Transverse colon (tissue), 4 donors: ENCODE measurements at regions not wholly inside any gene's neighbourhood (a gene's known extent, or its start where the extent isn't known, plus 50 kb on each side); places are given as distances from the start of the nearest gene placed in this dataset.
"Not testable (repeated sequence)": the region's sequence is repeated elsewhere in the genome, so short reads cannot be mapped to it uniquely, and the experiment has no call there.

ENCODE experiments used
- DNase-seq: peaks from one replicate; pipeline ENCODE4 v3.0.0-alpha.2; 2019
- H3K27ac ChIP-seq, 4 donors: fragments of 200-600 bp; sonication (generic); 2 replicates each; pipeline ENCODE4 v1.5.1; 2016 to 2018; ENCODE audit warnings: inconsistent platforms in 4 of 4
- H3K27me3 ChIP-seq: fragments of 200-600 bp; sonication (generic); 2 replicates; pipeline ENCODE4 v1.5.1; 2017; ENCODE audit warnings: inconsistent platforms
- H3K36me3 ChIP-seq, 4 donors: fragments of 200-600 bp; sonication (generic); 2 replicates each; pipeline ENCODE4 v1.5.1; 2017 to 2019; ENCODE audit warnings: inconsistent platforms in 4 of 4
- H3K4me1 ChIP-seq, 4 donors: fragments of 200-600 bp; sonication (generic); 2 replicates each; pipeline ENCODE4 v1.5.1; 2017 to 2020; ENCODE audit warnings: inconsistent platforms in 4 of 4
- H3K4me3 ChIP-seq, 4 donors: fragments of 200-600 bp; sonication (generic); 1 replicate in 1 of 4; 2 replicates in 3 of 4; pipeline versions ENCODE4 v1.5.1 to v1.6.1; 2017 to 2019; ENCODE audit warnings: inconsistent platforms in 4 of 4
- H3K9me3 ChIP-seq, 2 donors: fragments of 200-600 bp; sonication (generic); 2 replicates each; pipeline ENCODE4 v1.5.1; 2017 to 2019; ENCODE audit warnings: inconsistent platforms in 2 of 2
- EP300 ChIP-seq: sonication (generic); formaldehyde crosslinking; IDR thresholded peaks from one replicate; pipeline ENCODE4 v1.6.1; 2017; ENCODE audit warnings: antibody characterized with exemption, low read depth
- POLR2A ChIP-seq: fragments of 450-650 bp; IDR thresholded peaks from one replicate; pipeline ENCODE4 v1.6.1; 2016; ENCODE audit warnings: antibody characterized with exemption, mild to moderate bottlenecking, moderate library complexity
- POLR2AphosphoS5 ChIP-seq, 3 donors: sonication (generic); formaldehyde crosslinking; IDR thresholded peaks; one replicate each; pipeline ENCODE4 v1.6.1; 2016; ENCODE audit warnings: antibody characterized with exemption in 3 of 3
- WGBS, 2 donors: methylation state at CpG; one replicate each; pipeline ENCODE4 v1.1.5; 2018; ENCODE audit warnings: low coverage in 1 of 2; 5-methylcytosine and 5-hydroxymethylcytosine counted together
- in situ Hi-C, 4 donors: fragments of 200-750 bp; cut with MboI; loops; one replicate each; pipeline versions ENCODE4 v1.15.0 to v1.15.1; 2017; ENCODE audit warnings: low sequenced_read_pairs in 3 of 4, low pct_ligation_motif_present in 1 of 4, low pct_unique_long_range_greater_than_20kb in 1 of 4
- intact Hi-C: fragments of 100-400 bp; cut with DNase I; formaldehyde crosslinking; loops from one replicate; pipeline ENCODE4 v1.15.1; 2023; ENCODE audit warnings: low total_unique reads
- TF ChIP-seq, protein P1 (sequence below), 5 experiments: fragments of 200-600 bp in 3 of 5; fragments of 450-650 bp in 2 of 5; sonication (generic) in 3 of 5; IDR thresholded peaks; 1 replicate in 2 of 5; 2 replicates in 3 of 5; pipeline ENCODE4 v1.5.1; 2016 to 2017; ENCODE audit warnings: antibody characterized with exemption in 5 of 5, inconsistent platforms in 3 of 5, mild to moderate bottlenecking in 2 of 5, moderate library complexity in 1 of 5

DNA sequence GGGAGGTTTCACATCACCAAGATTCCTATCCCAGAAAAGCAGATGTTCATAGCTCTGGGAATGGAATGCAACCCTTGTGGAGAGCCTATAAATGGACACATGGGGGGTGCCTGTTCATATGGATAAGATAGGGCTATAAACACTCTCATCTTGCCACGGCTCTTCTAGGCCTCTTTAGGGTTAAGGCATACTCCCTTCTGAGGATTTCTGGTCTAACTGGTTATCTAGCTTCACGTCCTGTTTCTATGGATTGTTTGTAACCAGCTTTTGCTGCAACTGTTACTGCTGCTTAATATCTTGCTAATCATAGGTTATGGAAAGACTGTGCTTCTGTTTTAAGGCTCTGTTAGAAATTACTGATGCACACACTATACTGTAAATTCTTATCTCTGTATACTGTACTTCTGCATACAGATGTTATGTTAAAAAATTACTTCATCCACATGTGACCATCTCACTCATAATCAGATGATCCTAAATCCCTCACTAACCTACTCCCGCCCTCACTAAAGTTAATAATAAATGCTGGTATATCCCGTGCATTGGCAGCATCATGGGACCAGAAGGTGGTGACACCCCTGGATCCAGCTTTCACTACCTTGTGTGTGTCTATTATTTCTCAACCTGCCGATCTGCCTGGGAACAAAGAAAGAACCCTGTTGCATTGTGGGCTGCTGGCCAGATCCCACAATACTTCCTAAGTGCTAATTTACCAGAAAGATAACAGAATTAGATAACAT, 68.7 kb downstream of the PRKAB2 start:
- in situ Hi-C loops, H3K4me3 ChIP-seq, H3K36me3 ChIP-seq, H3K4me1 ChIP-seq, intact Hi-C loops, H3K27ac ChIP-seq, DNase-seq, H3K9me3 ChIP-seq: not testable (repeated sequence)
- 54 to 57% methylated on average over 5 of the region's 5 CpGs for WGBS, 2 donors
- H3K27me3 ChIP-seq = peaks cover 16% of the 10 kb centered on the region

DNA sequence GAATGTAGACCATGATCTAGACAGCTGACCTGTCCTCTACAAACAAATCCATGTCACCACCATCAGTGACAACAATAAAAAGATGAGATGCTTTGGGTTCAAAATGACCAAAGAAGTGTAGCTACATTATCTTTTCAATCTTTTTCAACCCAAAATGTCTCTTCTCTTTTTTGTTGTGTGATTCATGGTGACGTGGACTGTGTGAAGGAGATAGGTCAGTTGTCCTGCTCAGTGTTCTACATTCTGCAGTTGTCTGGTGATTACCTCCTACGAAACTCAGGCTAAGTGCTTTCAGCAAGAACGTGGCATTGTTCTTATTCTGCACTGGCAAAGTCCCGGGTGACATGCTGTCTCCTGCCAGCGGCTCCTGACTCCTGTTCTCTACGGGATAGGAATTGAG, 73.1 kb downstream of the PRKAB2 start:
- no peak overlapping the region for H3K27ac ChIP-seq
- intact Hi-C loops = no loop called here
- TF ChIP-seq POLR2A = no peak
- no peak for TF ChIP-seq POLR2AphosphoS5 (IDR thresholded peaks at IDR 0.05)
- TF ChIP-seq, protein P1, sequence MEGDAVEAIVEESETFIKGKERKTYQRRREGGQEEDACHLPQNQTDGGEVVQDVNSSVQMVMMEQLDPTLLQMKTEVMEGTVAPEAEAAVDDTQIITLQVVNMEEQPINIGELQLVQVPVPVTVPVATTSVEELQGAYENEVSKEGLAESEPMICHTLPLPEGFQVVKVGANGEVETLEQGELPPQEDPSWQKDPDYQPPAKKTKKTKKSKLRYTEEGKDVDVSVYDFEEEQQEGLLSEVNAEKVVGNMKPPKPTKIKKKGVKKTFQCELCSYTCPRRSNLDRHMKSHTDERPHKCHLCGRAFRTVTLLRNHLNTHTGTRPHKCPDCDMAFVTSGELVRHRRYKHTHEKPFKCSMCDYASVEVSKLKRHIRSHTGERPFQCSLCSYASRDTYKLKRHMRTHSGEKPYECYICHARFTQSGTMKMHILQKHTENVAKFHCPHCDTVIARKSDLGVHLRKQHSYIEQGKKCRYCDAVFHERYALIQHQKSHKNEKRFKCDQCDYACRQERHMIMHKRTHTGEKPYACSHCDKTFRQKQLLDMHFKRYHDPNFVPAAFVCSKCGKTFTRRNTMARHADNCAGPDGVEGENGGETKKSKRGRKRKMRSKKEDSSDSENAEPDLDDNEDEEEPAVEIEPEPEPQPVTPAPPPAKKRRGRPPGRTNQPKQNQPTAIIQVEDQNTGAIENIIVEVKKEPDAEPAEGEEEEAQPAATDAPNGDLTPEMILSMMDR (IDR thresholded peaks at IDR 0.05) = no peak
- no peak for TF ChIP-seq EP300
- no peaks in the 10 kb centered on the region for H3K36me3 ChIP-seq
- WGBS, 2 donors = 29 to 73% methylated on average over 2 to 6 of the region's 6 CpGs
- in situ Hi-C loops = no loop called here
- no peaks in the 10 kb centered on the region for H3K4me1 ChIP-seq
- no peak for DNase-seq
- no peaks in the 10 kb centered on the region for H3K27me3 ChIP-seq
- H3K4me3 ChIP-seq = no peak overlapping the region
- H3K9me3 ChIP-seq = no peaks in the 10 kb centered on the region

DNA sequence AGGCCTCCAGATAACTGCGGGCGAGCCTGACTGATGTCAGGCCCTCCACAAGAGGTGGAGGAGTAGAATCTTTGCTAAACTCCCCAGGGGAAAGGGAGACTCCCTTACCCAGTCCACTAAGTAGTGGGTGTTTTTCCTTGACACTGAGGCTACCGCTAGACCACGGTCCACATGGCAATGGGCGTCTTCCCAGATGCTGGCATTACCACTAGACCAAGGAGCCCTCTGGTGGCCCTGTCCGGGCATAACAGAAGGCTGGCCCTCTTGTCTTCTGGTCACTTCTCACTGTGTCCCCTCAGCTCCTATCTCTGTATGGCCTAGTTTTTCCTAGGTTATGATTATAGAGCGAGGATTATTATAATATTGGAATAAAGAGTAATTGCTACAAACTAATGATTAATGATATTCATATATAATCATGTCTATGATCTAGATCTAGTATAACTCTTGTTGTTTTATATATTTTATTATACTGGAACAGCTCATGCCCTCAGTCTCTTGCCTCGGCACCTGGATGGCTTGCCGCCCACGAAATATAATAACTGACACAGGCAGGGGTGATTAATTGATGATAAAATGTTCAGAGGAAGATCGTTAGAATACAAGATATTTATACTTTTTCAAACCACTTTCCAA, 73.8 kb downstream of the PRKAB2 start:
- peak; percentile 34 for DNase-seq
- H3K4me1 ChIP-seq, H3K27me3 ChIP-seq, intact Hi-C loops, H3K36me3 ChIP-seq, H3K4me3 ChIP-seq, in situ Hi-C loops, H3K27ac ChIP-seq, H3K9me3 ChIP-seq: not testable (repeated sequence)
- TF ChIP-seq, protein P1 (IDR thresholded peaks at IDR 0.05) = peak in 4 of 5 experiments; percentile 19 to 42 (median 32)
- WGBS, 2 donors = 65 to 85% methylated on average over 4 to 11 of the region's 11 CpGs

DNA sequence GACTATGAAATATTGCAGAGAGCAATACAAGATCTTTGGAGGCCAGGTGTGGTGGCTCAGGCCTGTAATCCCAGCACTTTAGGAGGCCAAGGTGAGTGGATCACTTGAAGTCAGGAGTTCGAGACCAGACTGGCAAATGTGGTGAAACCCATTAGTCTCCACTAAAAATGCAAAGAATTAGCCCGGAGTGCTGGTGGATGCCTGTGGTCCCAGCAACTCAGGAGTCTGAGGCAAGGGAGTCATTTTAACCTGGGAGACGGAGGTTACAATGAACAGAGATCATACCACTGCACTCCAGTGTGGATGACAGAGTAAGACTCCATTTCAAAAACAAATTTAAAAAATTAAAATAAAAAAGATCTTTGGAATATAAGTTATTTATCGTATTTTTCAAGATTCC, 76.6 kb downstream of the PRKAB2 start:
- 85 to 90% methylated on average over 4 of the region's 4 CpGs for WGBS, 2 donors
- in situ Hi-C loops (no loop called here), intact Hi-C loops (no loop called here)

More for the DNA sequence above, 76.6 kb downstream of the PRKAB2 start:
- TF ChIP-seq POLR2AphosphoS5 (IDR thresholded peaks at IDR 0.05) = no peak
- TF ChIP-seq EP300 = no peak
- TF ChIP-seq, protein P1 (IDR thresholded peaks at IDR 0.05) = no peak
- TF ChIP-seq POLR2A = no peak
- Histone ChIP-seq H3K36me3 (no peaks in the 10 kb centered on the region), H3K9me3 (no peaks in the 10 kb centered on the region), H3K4me3 (no peak overlapping the region), H3K27ac (no peak overlapping the region), H3K4me1 (no peaks in the 10 kb centered on the region), H3K27me3 (no peaks in the 10 kb centered on the region)
- DNase-seq = no peak
